HEK293 (cell line): ENCODE measurements at regions not wholly inside any gene's neighbourhood (a gene's known extent, or its start where the extent isn't known, plus 50 kb on each side); places are given as distances from the start of the nearest gene placed in this dataset.

Source experiments
- CTCF ChIA-PET: fragments of 350-600 bp; formaldehyde crosslinking; extraction: SDS; loops from one replicate; lab custom pipeline; 2021; ENCODE audit warnings: antibody characterized with exemption; lab: Yijun Ruan, JAX
- POLR2A ChIA-PET: fragments of 300-600 bp; formaldehyde crosslinking; extraction: SDS; loops from one replicate; lab custom pipeline; 2020; ENCODE audit warnings: antibody characterized with exemption, inconsistent platforms; lab: Yijun Ruan, JAX
- H3K27ac ChIP-seq: fragments of 200-500 bp; sonication (Bioruptor generic); 2 replicates; pipeline ENCODE4 v1.5.1; 2014; ENCODE audit warnings: low read depth, low read length, control low read depth, inconsistent platforms; ENCODE audit errors: extremely low read depth
- H3K36me3 ChIP-seq, 2 experiments: fragments of 200-500 bp in 1 of 2; sonication (Bioruptor generic) in 1 of 2; 1 replicate in 1 of 2; 2 replicates in 1 of 2; pipeline ENCODE4 v1.5.1; 2014 to 2017; ENCODE audit warnings: inconsistent platforms in 2 of 2, low read length in 2 of 2; ENCODE audit not compliant: control insufficient read depth in 2 of 2, insufficient read depth in 1 of 2
- H3K4me1 ChIP-seq: fragments of 200-500 bp; sonication (Bioruptor generic); 2 replicates; pipeline ENCODE4 v1.5.1; 2014; ENCODE audit warnings: mild to moderate bottlenecking, low read length, inconsistent platforms; ENCODE audit not compliant: control insufficient read depth, insufficient read depth
- H3K4me3 ChIP-seq: 2 replicates; pipeline ENCODE4 v1.5.1; 2011; ENCODE audit warnings: low read depth, mild to moderate bottlenecking, control low read depth, low read length, moderate library complexity
- H3K9me3 ChIP-seq: fragments of 200-500 bp; sonication (Bioruptor generic); 2 replicates; pipeline ENCODE4 v1.5.1; 2014; ENCODE audit warnings: low read depth, low read length, inconsistent platforms; ENCODE audit not compliant: control insufficient read depth, insufficient read depth
- GFI1B ChIP-seq: fragments of 450-650 bp; formaldehyde crosslinking; IDR thresholded peaks from 2 replicates; pipeline ENCODE4 v1.5.1; 2016; ENCODE audit warnings: missing biosample characterization, missing genetic modification characterization
- GLI4 ChIP-seq: fragments of 450-650 bp; formaldehyde crosslinking; IDR thresholded peaks from 2 replicates; pipeline ENCODE4 v1.5.1; 2016; ENCODE audit warnings: missing biosample characterization, missing genetic modification characterization
- HOXD13 ChIP-seq: sonication (generic); formaldehyde crosslinking; IDR thresholded peaks from 2 replicates; pipeline ENCODE4 v1.8.0; 2022; ENCODE audit warnings: missing genetic modification reagents, borderline replicate concordance
- REPIN1 ChIP-seq: fragments of 450-650 bp; formaldehyde crosslinking; IDR thresholded peaks from 2 replicates; pipeline ENCODE4 v1.5.1; 2017; ENCODE audit warnings: missing biosample characterization, missing genetic modification characterization, low read depth
- SCRT1 ChIP-seq: fragments of 450-650 bp; formaldehyde crosslinking; IDR thresholded peaks from 2 replicates; pipeline ENCODE4 v1.5.1; 2016; ENCODE audit warnings: missing biosample characterization, missing genetic modification characterization, borderline replicate concordance
- WT1 ChIP-seq: fragments of 450-650 bp; formaldehyde crosslinking; IDR thresholded peaks from 2 replicates; pipeline ENCODE4 v1.5.1; 2016; ENCODE audit warnings: missing biosample characterization, missing genetic modification characterization
- ZBTB20 ChIP-seq: fragments of 450-650 bp; formaldehyde crosslinking; IDR thresholded peaks from 2 replicates; pipeline ENCODE4 v1.5.1; 2016; ENCODE audit warnings: missing biosample characterization, missing genetic modification characterization
- ZBTB8A ChIP-seq: fragments of 450-650 bp; formaldehyde crosslinking; IDR thresholded peaks from 2 replicates; pipeline ENCODE4 v1.5.1; 2016; ENCODE audit warnings: missing biosample characterization, missing genetic modification characterization
- ZEB2 ChIP-seq: fragments of 450-650 bp; formaldehyde crosslinking; IDR thresholded peaks from 2 replicates; pipeline ENCODE4 v1.5.1; 2016; ENCODE audit warnings: missing biosample characterization, missing genetic modification characterization
- ZFP69B ChIP-seq: fragments of 450-650 bp; formaldehyde crosslinking; IDR thresholded peaks from 2 replicates; pipeline ENCODE4 v1.5.1; 2016; ENCODE audit warnings: missing biosample characterization, missing genetic modification characterization
- ZNF10 ChIP-seq: fragments of 450-650 bp; formaldehyde crosslinking; IDR thresholded peaks from 2 replicates; pipeline ENCODE4 v1.5.1; 2017; ENCODE audit warnings: missing biosample characterization, missing genetic modification characterization
- ZNF23 ChIP-seq: fragments of 450-650 bp; formaldehyde crosslinking; IDR thresholded peaks from 2 replicates; pipeline ENCODE4 v1.5.1; 2016; ENCODE audit warnings: missing biosample characterization, missing genetic modification characterization, borderline replicate concordance
- ZNF311 ChIP-seq: fragments of 450-650 bp; formaldehyde crosslinking; IDR thresholded peaks from 2 replicates; pipeline ENCODE4 v1.5.1; 2017; ENCODE audit warnings: missing biosample characterization, missing genetic modification characterization, borderline replicate concordance
- ZNF341 ChIP-seq: fragments of 450-650 bp; formaldehyde crosslinking; IDR thresholded peaks from 2 replicates; pipeline ENCODE4; 2016; ENCODE audit warnings: low read depth, missing biosample characterization, missing genetic modification characterization
- ZNF426 ChIP-seq: fragments of 450-650 bp; formaldehyde crosslinking; IDR thresholded peaks from 2 replicates; pipeline ENCODE4 v1.5.1; 2017; ENCODE audit warnings: missing biosample characterization, missing genetic modification characterization, mild to moderate bottlenecking, inconsistent platforms, moderate library complexity
- ZNF433 ChIP-seq: fragments of 450-650 bp; formaldehyde crosslinking; IDR thresholded peaks from 2 replicates; pipeline ENCODE4 v1.5.1; 2016; ENCODE audit warnings: missing biosample characterization, missing genetic modification characterization, low read depth
- ZNF521 ChIP-seq: fragments of 450-650 bp; formaldehyde crosslinking; IDR thresholded peaks from 2 replicates; pipeline ENCODE4 v1.5.1; 2017; ENCODE audit warnings: missing biosample characterization, mild to moderate bottlenecking, missing genetic modification characterization
- ZNF558 ChIP-seq: fragments of 450-650 bp; formaldehyde crosslinking; IDR thresholded peaks from 2 replicates; pipeline ENCODE4 v1.5.1; 2016; ENCODE audit warnings: missing biosample characterization, missing genetic modification characterization
- ZNF560 ChIP-seq: fragments of 450-650 bp; formaldehyde crosslinking; IDR thresholded peaks from 2 replicates; pipeline ENCODE4 v1.5.1; 2017; ENCODE audit warnings: missing biosample characterization, missing genetic modification characterization, borderline replicate concordance
- ZNF610 ChIP-seq: fragments of 450-650 bp; formaldehyde crosslinking; IDR thresholded peaks from 2 replicates; pipeline ENCODE4 v1.5.1; 2016; ENCODE audit warnings: missing biosample characterization, missing genetic modification characterization, borderline replicate concordance
- ZNF623 ChIP-seq: fragments of 450-650 bp; formaldehyde crosslinking; IDR thresholded peaks from 2 replicates; pipeline ENCODE4 v1.5.1; 2016; ENCODE audit warnings: missing biosample characterization, missing genetic modification characterization
- ZNF654 ChIP-seq: fragments of 450-650 bp; formaldehyde crosslinking; IDR thresholded peaks from 2 replicates; pipeline ENCODE4 v1.5.1; 2016; ENCODE audit warnings: low read depth, missing biosample characterization, missing genetic modification characterization
- TF ChIP-seq, protein P1 (sequence below): fragments of 450-650 bp; formaldehyde crosslinking; IDR thresholded peaks from 2 replicates; pipeline ENCODE4 v1.5.1; 2017; ENCODE audit warnings: missing biosample characterization, missing genetic modification characterization
- TF ChIP-seq, protein P2 (sequence below): fragments of 450-650 bp; formaldehyde crosslinking; IDR thresholded peaks from 2 replicates; pipeline ENCODE4 v1.5.1; 2017; ENCODE audit warnings: missing biosample characterization, mild to moderate bottlenecking, missing genetic modification characterization, moderate library complexity
- TF ChIP-seq, protein P3 (sequence below): fragments of 450-650 bp; formaldehyde crosslinking; IDR thresholded peaks from 2 replicates; pipeline ENCODE4 v1.5.1; 2016; ENCODE audit warnings: missing biosample characterization, missing genetic modification characterization

DNA sequence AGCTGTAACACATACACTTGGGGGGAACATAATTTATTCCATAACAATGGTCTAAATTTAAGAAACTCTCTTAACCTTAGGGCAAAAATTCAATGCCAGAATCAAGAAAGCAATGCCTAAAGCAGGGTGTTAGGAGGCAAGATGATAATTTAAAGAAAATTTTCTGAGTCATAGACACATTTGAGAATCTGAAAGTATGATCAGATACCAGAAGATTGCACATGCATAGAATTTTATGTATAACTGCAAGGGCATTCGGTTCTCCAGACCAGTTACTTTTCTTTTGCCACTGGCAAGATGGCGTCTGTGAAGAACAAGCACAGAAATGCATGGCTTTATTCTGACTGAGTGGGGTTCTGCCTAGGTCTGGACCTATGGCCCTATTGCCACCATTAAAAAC is 64.4 kb upstream of the IPO9 start:
- Histone ChIP-seq H3K36me3 (no peaks in the 10 kb centered on the region), H3K9me3 (no peaks in the 10 kb centered on the region), H3K4me1 (peaks cover 6% of the 10 kb centered on the region), H3K4me3 (no peak overlapping the region), H3K27ac (no peak overlapping the region)
- POLR2A ChIA-PET, result no interaction called here
- CTCF ChIA-PET, result interaction anchor here (1.3 to 2.9 kb wide), 4 partner anchors 28 to 60 kb away, joined by 5 to 12 read pairs (median 8); no protein-coding TSS in a partner anchor
- TF ChIP-seq REPIN1, result no peak
- TF ChIP-seq ZNF560, result no peak
- TF ChIP-seq ZFP69B (tag by site-specific recombination), result no peak
- no peak for TF ChIP-seq ZNF654
- TF ChIP-seq ZEB2 (tag by site-specific recombination), result no peak
- TF ChIP-seq ZNF521, result no peak
- no peak for TF ChIP-seq ZNF426
- no peak for TF ChIP-seq ZNF10
- no peak for TF ChIP-seq ZNF558

DNA sequence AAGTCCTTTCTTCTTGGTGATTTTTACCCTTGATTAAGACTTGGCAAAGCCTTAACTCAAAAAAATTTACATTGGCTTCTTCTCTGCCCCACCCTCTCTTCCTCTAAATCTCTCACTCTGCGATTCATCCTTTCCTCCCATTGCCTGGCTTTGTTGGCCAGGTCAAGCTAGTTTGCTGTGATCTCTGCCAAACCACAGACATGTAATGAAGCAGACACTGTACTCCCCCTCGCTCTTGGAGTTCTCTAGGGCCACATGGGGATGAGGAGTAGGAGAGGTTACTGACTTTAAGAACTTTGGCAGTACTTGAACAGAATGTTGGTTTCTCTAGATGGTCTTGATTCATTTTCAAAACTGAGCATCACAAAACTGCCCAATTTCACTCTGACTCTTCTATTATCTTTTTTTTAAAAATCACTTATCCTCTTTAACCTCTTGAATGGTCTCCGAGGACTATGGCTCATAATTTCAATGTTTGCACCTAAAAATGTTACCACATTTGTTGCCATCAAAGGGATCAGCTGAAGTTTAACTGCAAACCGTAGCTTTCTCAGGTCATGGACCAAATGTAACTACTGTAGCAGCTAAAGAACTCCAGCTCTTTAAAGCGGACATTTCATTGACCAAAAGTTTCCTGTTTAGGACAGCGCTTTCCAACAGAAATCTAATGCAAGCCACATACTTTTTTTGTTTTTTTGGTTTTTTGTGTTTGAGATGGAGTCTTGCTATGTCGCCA is 62.7 kb upstream of the IPO9 start:
- TF ChIP-seq GLI4 (tag by site-specific recombination), result no peak
- TF ChIP-seq GFI1B, result no peak
- no peak for TF ChIP-seq ZBTB20
- TF ChIP-seq, protein P1, sequence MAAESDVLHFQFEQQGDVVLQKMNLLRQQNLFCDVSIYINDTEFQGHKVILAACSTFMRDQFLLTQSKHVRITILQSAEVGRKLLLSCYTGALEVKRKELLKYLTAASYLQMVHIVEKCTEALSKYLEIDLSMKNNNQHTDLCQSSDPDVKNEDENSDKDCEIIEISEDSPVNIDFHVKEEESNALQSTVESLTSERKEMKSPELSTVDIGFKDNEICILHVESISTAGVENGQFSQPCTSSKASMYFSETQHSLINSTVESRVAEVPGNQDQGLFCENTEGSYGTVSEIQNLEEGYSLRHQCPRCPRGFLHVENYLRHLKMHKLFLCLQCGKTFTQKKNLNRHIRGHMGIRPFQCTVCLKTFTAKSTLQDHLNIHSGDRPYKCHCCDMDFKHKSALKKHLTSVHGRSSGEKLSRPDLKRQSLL (tag by site-specific recombination), result no peak
- POLR2A ChIA-PET, result no interaction called here

DNA sequence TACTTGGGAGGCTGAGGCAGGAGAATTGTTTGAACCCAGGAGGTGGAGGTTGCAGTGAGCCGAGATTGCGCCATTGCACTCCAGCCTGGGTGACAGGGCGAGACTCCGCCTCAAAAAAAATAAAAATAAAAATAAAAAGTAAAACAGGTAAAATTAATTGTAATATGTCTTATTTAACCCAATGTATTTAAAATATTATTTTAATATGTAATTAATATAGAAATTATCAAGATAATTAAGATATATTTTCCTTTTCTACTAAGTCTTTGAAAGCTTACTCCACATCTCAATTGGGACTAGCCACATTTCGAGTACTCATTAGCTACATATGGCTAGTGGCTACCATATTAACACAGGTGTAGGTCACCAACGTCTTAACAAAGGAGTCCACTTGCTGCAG is 61.6 kb upstream of the IPO9 start:
- TF ChIP-seq ZNF433 (tag by site-specific recombination), result no peak
- ChIA-PET POLR2A (no interaction called here), CTCF (interaction anchor here (0.6 to 1.0 kb wide), 3 partner anchors 49 to 129 kb away, joined by 3 to 4 read pairs (median 4); no protein-coding TSS in a partner anchor)
- H3K27ac ChIP-seq, result no peak overlapping the region
- H3K9me3 ChIP-seq, result peaks cover 2% of the 10 kb centered on the region
- H3K36me3 ChIP-seq, result no peaks in the 10 kb centered on the region
- H3K4me3 ChIP-seq, result no peak overlapping the region
- H3K4me1 ChIP-seq, result no peaks in the 10 kb centered on the region; the same call in 1 of the 2 replicates

More for the DNA sequence above, 62.7 kb upstream of the IPO9 start:
- H3K9me3 ChIP-seq, result peaks cover under 1% of the 10 kb centered on the region; the same call in 1 of the 2 replicates
- no peaks in the 10 kb centered on the region; the same call in 1 of the 2 replicates for H3K4me1 ChIP-seq
- CTCF ChIA-PET, result interaction anchor here (0.6 to 1.5 kb wide), 3 partner anchors 50 to 331 kb away, joined by 3 to 5 read pairs (median 4); no protein-coding TSS in a partner anchor
- H3K4me3 ChIP-seq, result no peak overlapping the region
- H3K36me3 ChIP-seq, result no peaks in the 10 kb centered on the region
- H3K27ac ChIP-seq, result no peak overlapping the region

DNA sequence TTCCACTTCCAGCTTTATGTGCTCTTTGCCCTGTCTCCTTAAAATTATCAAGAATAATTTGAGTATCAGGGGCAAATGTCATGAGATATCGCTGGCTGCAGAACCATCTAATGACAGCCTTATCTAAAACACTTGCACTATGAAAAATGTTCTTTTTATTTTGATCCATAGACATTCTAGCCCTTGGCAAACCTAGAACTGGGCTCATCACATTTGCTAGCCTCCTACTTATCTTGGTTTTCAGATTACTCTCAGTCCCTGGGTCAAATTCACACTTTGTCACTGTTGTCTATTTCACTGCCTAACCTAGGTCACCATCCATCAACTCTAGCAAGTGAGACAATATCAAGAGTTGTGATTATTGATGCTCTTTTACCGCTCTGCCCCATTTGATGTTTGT is 59.9 kb upstream of the IPO9 start:
- Histone ChIP-seq H3K4me3 (no peak overlapping the region), H3K4me1 (no peaks in the 10 kb centered on the region), H3K27ac (no peak overlapping the region), H3K36me3 (no peaks in the 10 kb centered on the region), H3K9me3 (peaks cover 2% of the 10 kb centered on the region)
- ChIA-PET CTCF (interaction anchor here (0.6 to 1.7 kb wide), 4 partner anchors 22 to 108 kb away, joined by 3 to 9 read pairs (median 4); no protein-coding TSS in a partner anchor), POLR2A (no interaction called here)
- TF ChIP-seq WT1 (tag by site-specific recombination) (no peak), ZNF311 (tag by site-specific recombination) (no peak), HOXD13 (CRISPR knock-in tag) (no peak), ZNF623 (tag by site-specific recombination) (no peak), ZNF341 (tag by site-specific recombination) (no peak), ZNF610 (tag by site-specific recombination) (no peak), ZNF23 (tag by site-specific recombination) (no peak), ZBTB8A (tag by site-specific recombination) (no peak), SCRT1 (tag by site-specific recombination) (no peak)
- TF ChIP-seq, protein P1 (tag by site-specific recombination), result no peak
- TF ChIP-seq, protein P2, sequence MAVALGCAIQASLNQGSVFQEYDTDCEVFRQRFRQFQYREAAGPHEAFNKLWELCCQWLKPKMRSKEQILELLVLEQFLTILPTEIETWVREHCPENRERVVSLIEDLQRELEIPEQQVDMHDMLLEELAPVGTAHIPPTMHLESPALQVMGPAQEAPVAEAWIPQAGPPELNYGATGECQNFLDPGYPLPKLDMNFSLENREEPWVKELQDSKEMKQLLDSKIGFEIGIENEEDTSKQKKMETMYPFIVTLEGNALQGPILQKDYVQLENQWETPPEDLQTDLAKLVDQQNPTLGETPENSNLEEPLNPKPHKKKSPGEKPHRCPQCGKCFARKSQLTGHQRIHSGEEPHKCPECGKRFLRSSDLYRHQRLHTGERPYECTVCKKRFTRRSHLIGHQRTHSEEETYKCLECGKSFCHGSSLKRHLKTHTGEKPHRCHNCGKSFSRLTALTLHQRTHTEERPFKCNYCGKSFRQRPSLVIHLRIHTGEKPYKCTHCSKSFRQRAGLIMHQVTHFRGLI, result no peak
- TF ChIP-seq, protein P3, sequence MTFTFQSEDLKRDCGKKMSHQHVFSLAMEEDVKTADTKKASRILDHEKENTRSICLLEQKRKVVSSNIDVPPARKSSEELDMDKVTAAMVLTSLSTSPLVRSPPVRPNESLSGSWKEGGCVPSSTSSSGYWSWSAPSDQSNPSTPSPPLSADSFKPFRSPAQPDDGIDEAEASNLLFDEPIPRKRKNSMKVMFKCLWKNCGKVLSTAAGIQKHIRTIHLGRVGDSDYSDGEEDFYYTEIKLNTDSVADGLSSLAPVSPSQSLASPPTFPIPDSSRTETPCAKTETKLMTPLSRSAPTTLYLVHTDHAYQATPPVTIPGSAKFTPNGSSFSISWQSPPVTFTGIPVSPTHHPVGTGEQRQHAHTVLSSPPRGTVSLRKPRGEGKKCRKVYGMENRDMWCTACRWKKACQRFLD (tag by site-specific recombination), result no peak
